ENCODE measurements at regions not wholly inside any gene's neighbourhood (a gene's known extent, or its start where the extent isn't known, plus 50 kb on each side); places are given as distances from the start of the nearest gene placed in this dataset.

- no peak for TF ChIP-seq CTCF (IDR thresholded peaks at IDR 0.05; ENCODE audit: low read length)
- TF ChIP-seq EZH2 (IDR thresholded peaks at IDR 0.05; ENCODE audit: borderline replicate concordance, low read length): no peak
Measured at GRCh38 chr15:38672814-38673670, 108.4 kb upstream of the RASGRP1 start.
